NCI-H146 treated with DMSO at 0.1 percent for 48 hours (cell line): ENCODE measurements at regions not wholly inside any gene's neighbourhood (a gene's known extent, or its start where the extent isn't known, plus 50 kb on each side); places are given as distances from the start of the nearest gene placed in this dataset.

ENCODE experiments used
- DNase-seq: peaks from one replicate; lab custom pipeline; 2025; ENCODE audit not compliant: unreplicated experiment; lab: John Stamatoyannopoulos, UW

GRCh38 chr10:3361640-3362039 lies 189.1 kb upstream of the PITRM1 start:
- DNase-seq: no peak

- DNase-seq: no peak
These were observed 185.2 kb upstream of the PITRM1 start for GRCh38 chr10:3357737-3358136.

GRCh38 chr10:3355536-3355935 lies 183.0 kb upstream of the PITRM1 start:
- DNase-seq: no peak

DNA sequence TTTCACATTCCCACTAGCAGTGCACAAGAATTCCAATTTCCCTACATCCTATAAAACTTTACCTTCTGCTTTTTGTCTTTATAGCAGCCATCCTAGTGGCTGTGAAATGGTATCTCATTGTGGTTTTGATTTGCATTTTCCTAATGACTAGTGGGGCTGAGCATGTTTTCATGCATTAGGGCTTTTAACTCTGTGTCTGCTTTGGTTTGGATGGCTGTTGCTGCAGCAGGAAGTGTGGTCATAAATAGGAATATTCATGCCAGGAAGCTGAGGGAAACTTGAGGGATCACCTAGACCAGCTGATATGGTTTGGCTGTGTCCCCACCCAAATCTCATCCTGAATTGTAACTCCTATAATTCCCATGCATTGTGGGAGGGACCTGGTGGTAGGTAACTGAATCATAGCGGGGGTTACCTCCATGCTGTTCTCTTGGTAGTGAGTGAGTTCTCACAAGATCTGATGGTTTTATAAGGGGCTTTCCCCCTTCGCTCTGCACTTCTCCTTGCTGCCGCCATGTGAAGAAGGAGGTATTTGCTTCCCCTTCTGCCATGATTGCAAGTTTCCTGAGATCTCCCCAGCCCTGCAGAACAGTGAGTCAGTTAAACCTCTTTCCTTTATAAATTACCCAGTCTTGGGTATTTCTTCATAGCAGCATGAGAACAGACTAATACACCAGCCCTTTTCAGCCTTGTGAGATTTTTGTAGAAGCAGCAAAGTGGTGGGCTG lies 181.8 kb upstream of the PITRM1 start:
- DNase-seq: no peak

DNA sequence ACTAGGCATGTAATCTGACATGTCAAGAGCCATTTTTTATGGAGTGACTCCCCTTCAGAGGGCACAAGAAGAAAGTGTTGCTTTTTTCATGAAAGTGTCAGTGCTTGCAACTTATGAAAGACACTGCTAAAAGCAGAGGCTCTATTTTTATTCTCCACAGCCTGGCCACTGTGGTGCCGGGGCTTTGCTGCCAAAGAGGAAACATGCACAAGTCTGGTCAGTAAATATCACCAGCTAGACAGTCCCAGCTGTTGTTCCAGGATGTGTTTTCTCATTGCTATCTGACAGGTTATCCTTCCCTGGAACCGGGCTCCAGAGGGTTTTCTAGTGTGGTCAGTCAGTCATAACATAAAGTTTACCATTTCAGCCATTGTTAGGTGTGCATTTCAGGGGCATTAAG lies 180.7 kb upstream of the PITRM1 start:
- DNase-seq: no peak

GRCh38 chr10:3350617-3351258 lies 178.2 kb upstream of the PITRM1 start:
- no peak for DNase-seq

GRCh38 chr10:3350205-3350604 lies 177.6 kb upstream of the PITRM1 start:
- DNase-seq: no peak

DNA sequence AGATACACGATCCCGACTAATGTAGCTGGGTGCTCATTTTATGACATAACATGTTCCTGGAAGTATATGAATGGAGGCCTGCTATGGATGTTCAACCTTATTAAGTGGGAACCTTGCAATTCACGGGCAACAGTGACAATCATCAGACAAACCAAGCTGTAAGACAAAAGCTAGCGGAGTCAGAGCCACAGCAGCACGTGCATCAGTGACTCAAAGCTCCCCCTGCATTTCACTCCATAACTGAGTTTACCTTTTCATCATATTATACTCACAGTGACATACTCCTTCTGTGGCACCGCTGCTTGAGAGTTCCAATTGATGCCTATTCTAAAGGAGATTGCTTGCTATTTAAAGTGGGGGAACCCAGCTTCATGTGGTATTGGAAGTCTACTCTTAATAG lies 176.0 kb upstream of the PITRM1 start:
- no peak for DNase-seq

GRCh38 chr10:3347413-3348182 lies 175.0 kb upstream of the PITRM1 start:
- no peak for DNase-seq

DNA sequence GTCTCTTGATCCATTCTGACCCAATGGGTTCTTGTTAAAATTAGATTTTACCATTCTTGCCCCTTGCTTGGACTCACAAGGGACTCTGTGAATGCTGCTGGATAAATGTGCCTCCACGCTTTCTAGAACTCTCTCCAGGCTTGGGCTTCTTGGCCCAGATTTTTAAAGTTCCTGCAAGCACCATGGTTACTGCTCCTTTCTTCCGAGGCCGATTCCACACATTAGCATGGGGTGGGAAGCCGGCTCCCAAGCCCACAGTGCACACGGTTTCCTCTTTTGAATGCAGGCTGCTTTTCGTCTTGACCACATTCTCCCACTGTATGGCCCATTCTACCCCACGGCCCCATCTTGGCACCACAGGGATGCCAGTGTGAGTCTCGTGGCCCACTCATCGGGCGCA lies 174.3 kb upstream of the PITRM1 start:
- no peak for DNase-seq

GRCh38 chr10:3342771-3343170 lies 170.2 kb upstream of the PITRM1 start:
- no peak for DNase-seq

- no peak for DNase-seq
These were observed 167.6 kb upstream of the PITRM1 start for GRCh38 chr10:3340127-3340730.

GRCh38 chr10:3339531-3339950 lies 167.0 kb upstream of the PITRM1 start:
- DNase-seq: no peak

- DNase-seq: no peak
These were observed 166.5 kb upstream of the PITRM1 start for GRCh38 chr10:3339121-3339520.

DNA sequence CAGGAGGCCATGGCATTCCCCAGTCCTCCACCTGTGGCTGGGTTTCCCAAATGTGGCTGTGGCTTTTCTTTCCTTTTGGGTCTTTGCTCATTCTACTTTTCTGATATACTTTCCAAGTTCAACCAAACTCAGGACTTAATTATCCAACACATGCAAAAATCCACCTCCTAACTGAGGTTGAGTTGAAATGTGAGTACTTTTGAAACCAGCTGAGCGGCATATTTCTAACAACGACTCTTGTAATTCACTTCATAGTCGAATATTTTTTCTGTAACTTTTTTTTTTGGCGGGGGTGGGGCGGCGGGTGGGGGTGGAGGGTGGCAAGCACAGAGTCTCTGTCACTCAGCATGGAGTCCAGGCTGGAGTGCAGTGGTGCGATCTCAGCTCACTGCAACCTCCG lies 165.2 kb upstream of the PITRM1 start:
- DNase-seq: no peak

DNA sequence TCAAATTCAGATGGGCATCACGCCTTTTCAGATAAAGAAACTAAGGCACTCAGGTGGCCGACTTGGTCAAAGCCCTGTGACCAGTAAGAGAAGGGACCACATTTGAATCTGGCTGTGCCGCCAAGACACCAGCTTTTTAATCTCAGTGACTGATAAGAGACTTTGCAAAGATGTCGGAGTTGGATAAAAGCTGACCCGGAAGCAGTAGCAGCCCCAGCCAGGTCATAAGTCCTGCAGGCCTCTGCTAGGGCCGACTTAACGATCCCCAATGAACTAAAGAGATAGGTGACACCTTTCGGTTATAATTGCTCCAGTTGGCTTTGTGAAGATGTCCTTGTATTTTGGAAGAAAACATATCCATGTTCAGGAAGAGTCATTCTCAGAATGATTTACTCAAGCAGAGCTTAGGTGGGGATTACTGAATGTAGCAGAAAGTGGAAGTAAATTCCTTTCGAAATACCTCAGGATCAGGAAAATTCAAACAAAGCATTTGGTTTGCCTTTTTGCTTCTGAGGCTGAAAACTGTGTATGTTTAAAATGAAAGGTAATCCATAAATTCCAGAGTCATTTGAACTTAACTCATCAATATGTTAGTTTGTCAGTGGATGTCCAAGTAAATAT lies 164.2 kb upstream of the PITRM1 start:
- no peak for DNase-seq

GRCh38 chr10:3333426-3333825 lies 160.8 kb upstream of the PITRM1 start:
- no peak for DNase-seq

DNA sequence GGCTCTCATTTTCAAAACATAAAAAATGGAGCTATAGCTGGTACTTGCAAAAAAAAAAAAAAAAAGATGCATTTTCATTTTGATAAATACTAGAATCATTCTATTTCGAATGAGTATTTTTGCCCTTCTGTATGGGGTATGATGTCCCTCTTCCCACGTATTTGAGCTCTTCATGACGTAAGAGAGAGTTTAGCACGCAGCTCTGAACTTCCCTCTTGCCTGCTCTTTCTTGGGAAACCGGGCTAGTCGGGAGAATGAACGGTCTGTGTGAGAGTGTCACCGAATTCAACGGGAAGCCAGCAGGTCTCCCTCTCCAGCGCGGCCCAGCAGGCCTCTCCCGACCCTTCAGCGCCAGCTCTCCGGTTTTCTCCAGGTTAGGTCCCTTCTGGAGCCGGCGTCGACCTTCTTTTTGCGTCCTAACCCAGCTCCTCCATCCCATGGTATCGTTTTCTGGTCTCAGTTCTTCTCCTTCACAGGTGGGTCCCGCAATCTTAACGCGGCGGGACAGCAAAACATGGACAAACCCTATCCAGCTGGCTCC lies 159.2 kb upstream of the PITRM1 start:
- DNase-seq: no peak

- no peak for DNase-seq
These were observed 158.6 kb upstream of the PITRM1 start for GRCh38 chr10:3331187-3331586.

DNA sequence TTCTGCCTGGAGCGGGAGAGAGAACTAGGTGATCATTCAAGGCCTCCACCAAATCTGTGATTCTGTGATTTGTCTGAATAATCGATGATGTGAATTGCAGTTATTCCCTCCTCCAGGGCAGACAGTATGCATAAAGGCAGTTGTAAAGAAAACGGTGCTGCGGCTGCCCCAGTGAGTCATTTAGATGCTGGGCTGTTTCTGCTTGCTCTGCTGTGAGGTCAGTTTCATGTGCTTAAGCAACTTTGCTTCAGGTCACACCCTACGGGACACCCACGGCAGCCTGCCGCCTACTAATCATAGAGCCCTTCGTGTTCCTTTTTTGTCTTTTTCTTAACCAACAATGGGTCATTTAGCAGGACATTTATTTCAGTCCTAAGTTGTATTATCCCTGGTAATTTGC lies 158.1 kb upstream of the PITRM1 start:
- no peak for DNase-seq
